Mucosa of descending colon (tissue), 3 donors: ENCODE measurements at regions not wholly inside any gene's neighbourhood (a gene's known extent, or its start where the extent isn't known, plus 50 kb on each side); places are given as distances from the start of the nearest gene placed in this dataset.
A peak's percentile ranks its signal among the peaks of the same experiment; 100 is the strongest.
"Not testable (repeated sequence)": the region's sequence is repeated elsewhere in the genome, so short reads cannot be mapped to it uniquely, and the experiment has no call there.

ENCODE experiments used
- ATAC-seq: fragments of 200-7000 bp; cut with Tn5 transposase; one replicate; pipeline ENCODE4 v1.9.1; 2020; ENCODE audit warnings: mild to moderate bottlenecking, moderate library complexity
- DNase-seq, 3 donors: peaks; one replicate each; pipeline ENCODE4 v3.0.0-alpha.2; 2020
- H3K36me3 ChIP-seq: fragments of 200-600 bp; one replicate; pipeline ENCODE4 v1.8.0; 2021; ENCODE audit warnings: low read depth, mild to moderate bottlenecking
- H3K4me1 ChIP-seq: fragments of 200-600 bp; one replicate; pipeline ENCODE4 v1.8.0; 2021; ENCODE audit warnings: low read depth, mild to moderate bottlenecking
- H3K4me3 ChIP-seq: fragments of 200-600 bp; one replicate; pipeline ENCODE4 v1.8.0; 2021; ENCODE audit warnings: mild to moderate bottlenecking
- H3K9me3 ChIP-seq: fragments of 200-600 bp; one replicate; pipeline ENCODE4 v1.8.0; 2021; ENCODE audit warnings: mild to moderate bottlenecking
- CTCF ChIP-seq: fragments of 200-600 bp; IDR thresholded peaks from one replicate; pipeline ENCODE4 v1.8.0; 2022; ENCODE audit warnings: antibody characterized with exemption, mild to moderate bottlenecking
- intact Hi-C, 2 donors: fragments of 100-400 bp; cut with DNase I in 1 of 2; cut with micrococcal nuclease in 1 of 2; formaldehyde crosslinking; loops; one replicate each; pipeline versions ENCODE4 v1.11.0 to v1.11.1; 2022; cut with DNase I, micrococcal nuclease
- donor health status: DM: no; HTN: no; CAD: no; lungs with moderate emphysema.
- donor health status: DM: no; HTN: no; CAD: no.
- donor health status: DM: no; HTN: yes; CAD: no.

GRCh38 chr4:18691431-18692200, 670.1 kb upstream of the LCORL start:
- peak; percentile 49 for ATAC-seq
- TF ChIP-seq CTCF, result no peak
- DNase-seq, result no peak
- H3K9me3 ChIP-seq, result no peaks in the 10 kb centered on the region
- no peak overlapping the region for H3K4me3 ChIP-seq
- no peaks in the 10 kb centered on the region for H3K4me1 ChIP-seq
- H3K36me3 ChIP-seq, result no peaks in the 10 kb centered on the region
- intact Hi-C loops, result no loop called here

- no peak for DNase-seq
- Histone ChIP-seq H3K4me1 (no peaks in the 10 kb centered on the region), H3K9me3 (no peaks in the 10 kb centered on the region), H3K36me3 (no peaks in the 10 kb centered on the region), H3K4me3 (no peak overlapping the region)
- no peak for ATAC-seq
- no peak for TF ChIP-seq CTCF
- intact Hi-C loops, result no loop called here
Measured at GRCh38 chr4:18690291-18690955, 668.9 kb upstream of the LCORL start.

- peak in 1 of 3 donors; percentile 86 for DNase-seq
- ATAC-seq, result peak; percentile 65
- intact Hi-C loops, result loop anchor here in 1 of 2 donors (10.0 kb wide), 1 partner anchor 1985 kb away; no protein-coding TSS in a partner anchor
- H3K36me3 ChIP-seq, result no peaks in the 10 kb centered on the region
- peak; percentile 53 for TF ChIP-seq CTCF
- H3K9me3 ChIP-seq, result no peaks in the 10 kb centered on the region
- H3K4me3 ChIP-seq, result no peak overlapping the region
- H3K4me1 ChIP-seq, result no peaks in the 10 kb centered on the region
Measured at GRCh38 chr4:18689308-18690115, 668.0 kb upstream of the LCORL start.

GRCh38 chr4:18688351-18688750, 666.8 kb upstream of the LCORL start:
- not testable (repeated sequence) for H3K9me3 ChIP-seq
- peak in 1 of 3 donors; percentile 35 for DNase-seq

GRCh38 chr4:18686338-18687037, 664.9 kb upstream of the LCORL start:
- TF ChIP-seq CTCF, result no peak
- Histone ChIP-seq H3K9me3 (no peaks in the 10 kb centered on the region), H3K4me1 (no peaks in the 10 kb centered on the region), H3K4me3 (no peak overlapping the region), H3K36me3 (no peaks in the 10 kb centered on the region)
- DNase-seq (peak in 1 of 3 donors; percentile 10), ATAC-seq (peak; percentile 70)
- intact Hi-C loops, result loop anchor here in 1 of 2 donors (10.0 kb wide), 1 partner anchor 1988 kb away; no protein-coding TSS in a partner anchor

More at GRCh38 chr4:18688351-18688750, 666.8 kb upstream of the LCORL start:
- not testable (repeated sequence) for H3K36me3 ChIP-seq, H3K4me3 ChIP-seq, ATAC-seq, H3K4me1 ChIP-seq
- intact Hi-C loops, result loop anchor here in 1 of 2 donors (10.0 kb wide), 1 partner anchor 1986 kb away; no protein-coding TSS in a partner anchor
